HTR-8/SVneo (cell line): ENCODE measurements at regions not wholly inside any gene's neighbourhood (a gene's known extent, or its start where the extent isn't known, plus 50 kb on each side); places are given as distances from the start of the nearest gene placed in this dataset.
A peak's percentile ranks its signal among the peaks of the same experiment; 100 is the strongest.

Source experiments
- DNase-seq: peaks from one replicate; pipeline ENCODE4 v3.0.0; 2011; ENCODE audit warnings: low spot score, mixed read lengths; ENCODE audit not compliant: insufficient read length
- FAIRE-seq: peaks from 2 replicates; lab custom pipeline; 2011; peaks lifted over from hg19 to GRCh38; lab: Jason Lieb, UNC

GRCh38 chr17:77691216-77692085, 267.1 kb upstream of the TNRC6C start:
- no peak for DNase-seq
- FAIRE-seq = no peak

- FAIRE-seq (no peak), DNase-seq (peak; percentile 65)
Observed at GRCh38 chr17:77692571-77693161, 265.8 kb upstream of the TNRC6C start.

GRCh38 chr17:77693301-77693700, 265.2 kb upstream of the TNRC6C start:
- no peak for DNase-seq
- no peak for FAIRE-seq

GRCh38 chr17:77693776-77694175, 264.7 kb upstream of the TNRC6C start:
- FAIRE-seq = no peak

GRCh38 chr17:77694391-77695363, 263.8 kb upstream of the TNRC6C start:
- DNase-seq (no peak), FAIRE-seq (no peak)

More at GRCh38 chr17:77693776-77694175, 264.7 kb upstream of the TNRC6C start:
- DNase-seq = no peak

GRCh38 chr17:77695386-77695785, 263.1 kb upstream of the TNRC6C start:
- DNase-seq (no peak), FAIRE-seq (no peak)

- DNase-seq = no peak
- FAIRE-seq = no peak
Observed at GRCh38 chr17:77696151-77696720, 262.3 kb upstream of the TNRC6C start.

GRCh38 chr17:77696721-77697460, 261.6 kb upstream of the TNRC6C start:
- DNase-seq (no peak), FAIRE-seq (no peak)

- DNase-seq (no peak), FAIRE-seq (no peak)
Observed at GRCh38 chr17:77697480-77698400, 260.8 kb upstream of the TNRC6C start.

GRCh38 chr17:77698903-77699623, 259.4 kb upstream of the TNRC6C start:
- FAIRE-seq (no peak), DNase-seq (no peak)

GRCh38 chr17:77700165-77700881, 258.2 kb upstream of the TNRC6C start:
- FAIRE-seq = no peak
- no peak for DNase-seq

GRCh38 chr17:77701996-77702395, 256.5 kb upstream of the TNRC6C start:
- FAIRE-seq (no peak), DNase-seq (no peak)

GRCh38 chr17:77704048-77704815, 254.3 kb upstream of the TNRC6C start:
- DNase-seq (no peak), FAIRE-seq (no peak)

GRCh38 chr17:77706938-77707337, 251.6 kb upstream of the TNRC6C start:
- no peak for DNase-seq
- FAIRE-seq = no peak

GRCh38 chr17:77707546-77707945, 251.0 kb upstream of the TNRC6C start:
- DNase-seq = no peak
- no peak for FAIRE-seq

GRCh38 chr17:77708049-77708448, 250.5 kb upstream of the TNRC6C start:
- no peak for DNase-seq
- FAIRE-seq = no peak
